ENCODE measurements at regions not wholly inside any gene's neighbourhood (a gene's known extent, or its start where the extent isn't known, plus 50 kb on each side); places are given as distances from the start of the nearest gene placed in this dataset.

GRCh38 chrX:145682518-145683298 lies 134.9 kb upstream of the SLITRK2 start:
- no peak overlapping the region for H3K4me3 ChIP-seq (ENCODE audit: low read length)
- no peak overlapping the region for H3K4me3 Mint-ChIP-seq
- ATAC-seq (no peak), DNase-seq (no peak)
- no peaks in the 10 kb centered on the region for H3K27me3 ChIP-seq (ENCODE audit: control insufficient read depth in 2 of 2, insufficient read depth in 2 of 2, low read length in 2 of 2)
- POLR2A ChIA-PET: no interaction called here
- intact Hi-C loops (cut with micrococcal nuclease): no loop called here
- no peaks in the 10 kb centered on the region for H3K4me1 Mint-ChIP-seq
- H3K9me3 Mint-ChIP-seq: peaks cover 0 to 7% (median 0%) of the 10 kb centered on the region in 11 donors
- no peak overlapping the region for H3K27ac ChIP-seq (ENCODE audit: low read depth, low read length)
- H3K36me3 Mint-ChIP-seq: peaks cover 0 to 6% (median 0%) of the 10 kb centered on the region in 5 donors
- H3K9me3 ChIP-seq (ENCODE audit: control insufficient read depth in 2 of 3, low read length in 3 of 3): no peaks in the 10 kb centered on the region
- H3K27me3 Mint-ChIP-seq: no peaks in the 10 kb centered on the region
- CTCF ChIA-PET: no interaction called here
- H3K27ac Mint-ChIP-seq: no peak overlapping the region
- H3K36me3 ChIP-seq (ENCODE audit: control insufficient read depth in 2 of 3, insufficient read depth in 3 of 3, low read length in 3 of 3): no peaks in the 10 kb centered on the region
- H3K4me1 ChIP-seq (ENCODE audit: control insufficient read depth in 2 of 2, insufficient read depth in 2 of 2, low read length in 2 of 2): no peaks in the 10 kb centered on the region

GRCh38 chrX:145687146-145687545 lies 130.5 kb upstream of the SLITRK2 start:
- Histone ChIP-seq H3K27me3 (ENCODE audit: control insufficient read depth in 2 of 2, insufficient read depth in 2 of 2, low read length in 2 of 2) (no peaks in the 10 kb centered on the region), H3K4me3 (ENCODE audit: low read length) (no peak overlapping the region), H3K4me1 (ENCODE audit: control insufficient read depth in 2 of 2, insufficient read depth in 2 of 2, low read length in 2 of 2) (no peaks in the 10 kb centered on the region), H3K27ac (ENCODE audit: low read depth, low read length) (no peak overlapping the region), H3K36me3 (ENCODE audit: control insufficient read depth in 2 of 3, insufficient read depth in 3 of 3, low read length in 3 of 3) (no peaks in the 10 kb centered on the region), H3K9me3 (ENCODE audit: control insufficient read depth in 2 of 3, low read length in 3 of 3) (no peaks in the 10 kb centered on the region)
- H3K4me3 Mint-ChIP-seq: no peak overlapping the region
- intact Hi-C loops (cut with micrococcal nuclease): no loop called here
- ChIA-PET POLR2A (no interaction called here), CTCF (no interaction called here)
- no peak overlapping the region for H3K27ac Mint-ChIP-seq
- peaks cover 0 to 7% (median 4%) of the 10 kb centered on the region in 11 donors for H3K9me3 Mint-ChIP-seq
- no peak for DNase-seq
- ATAC-seq: no peak
- no peaks in the 10 kb centered on the region for H3K4me1 Mint-ChIP-seq
- H3K36me3 Mint-ChIP-seq: peaks cover 0 to 6% (median 0%) of the 10 kb centered on the region in 5 donors
- no peaks in the 10 kb centered on the region for H3K27me3 Mint-ChIP-seq

DNA sequence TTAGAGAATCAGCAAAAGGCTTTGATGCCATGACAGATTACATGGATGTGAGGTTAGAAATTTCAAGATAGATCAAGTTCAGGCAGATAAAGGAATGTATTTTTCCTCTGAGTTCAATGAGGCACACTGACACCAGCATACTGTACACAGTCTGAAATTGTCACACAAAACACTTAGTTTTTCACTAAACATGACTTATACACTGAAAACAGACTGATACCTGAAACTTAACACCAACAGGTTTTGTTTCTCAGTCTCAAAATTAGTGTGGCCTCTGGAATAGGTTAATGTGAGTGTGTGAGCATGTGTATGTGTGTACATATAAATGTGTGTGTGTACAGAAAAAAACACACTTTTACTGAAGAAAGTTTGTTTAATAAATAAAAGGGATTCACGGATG lies 129.9 kb upstream of the SLITRK2 start:
- Mint-ChIP-seq H3K9me3 (peaks cover 0 to 7% (median 5%) of the 10 kb centered on the region in 11 donors), H3K27me3 (no peaks in the 10 kb centered on the region), H3K36me3 (peaks cover 0 to 6% (median 0%) of the 10 kb centered on the region in 5 donors), H3K4me3 (no peak overlapping the region), H3K27ac (no peak overlapping the region), H3K4me1 (no peaks in the 10 kb centered on the region)
- no peaks in the 10 kb centered on the region for H3K4me1 ChIP-seq (ENCODE audit: control insufficient read depth in 2 of 2, insufficient read depth in 2 of 2, low read length in 2 of 2)
- DNase-seq (no peak), ATAC-seq (no peak)
- ChIA-PET CTCF (no interaction called here), POLR2A (no interaction called here)
- intact Hi-C loops (cut with micrococcal nuclease): no loop called here
- no peaks in the 10 kb centered on the region for H3K27me3 ChIP-seq (ENCODE audit: control insufficient read depth in 2 of 2, insufficient read depth in 2 of 2, low read length in 2 of 2)
- H3K36me3 ChIP-seq (ENCODE audit: control insufficient read depth in 2 of 3, insufficient read depth in 3 of 3, low read length in 3 of 3): no peaks in the 10 kb centered on the region
- H3K27ac ChIP-seq (ENCODE audit: low read depth, low read length): no peak overlapping the region
- no peaks in the 10 kb centered on the region for H3K9me3 ChIP-seq (ENCODE audit: control insufficient read depth in 2 of 3, low read length in 3 of 3)
- no peak overlapping the region for H3K4me3 ChIP-seq (ENCODE audit: low read length)

- POLR2A ChIA-PET: no interaction called here
- intact Hi-C loops (cut with micrococcal nuclease): no loop called here
- no peaks in the 10 kb centered on the region for H3K4me1 ChIP-seq (ENCODE audit: control insufficient read depth in 2 of 2, insufficient read depth in 2 of 2, low read length in 2 of 2)
- H3K4me3 Mint-ChIP-seq: no peak overlapping the region
- no peak overlapping the region for H3K27ac ChIP-seq (ENCODE audit: low read depth, low read length)
- H3K9me3 ChIP-seq (ENCODE audit: control insufficient read depth in 2 of 3, low read length in 3 of 3): no peaks in the 10 kb centered on the region
- H3K4me1 Mint-ChIP-seq: no peaks in the 10 kb centered on the region
- no peaks in the 10 kb centered on the region for H3K27me3 ChIP-seq (ENCODE audit: control insufficient read depth in 2 of 2, insufficient read depth in 2 of 2, low read length in 2 of 2)
- no peak for DNase-seq
- no peak overlapping the region for H3K27ac Mint-ChIP-seq
- H3K4me3 ChIP-seq (ENCODE audit: low read length): no peak overlapping the region
- ATAC-seq: no peak
- H3K36me3 ChIP-seq (ENCODE audit: control insufficient read depth in 2 of 3, insufficient read depth in 3 of 3, low read length in 3 of 3): no peaks in the 10 kb centered on the region
- H3K9me3 Mint-ChIP-seq: peaks cover 0 to 10% (median 5%) of the 10 kb centered on the region in 11 donors
- CTCF ChIA-PET: no interaction called here
- H3K27me3 Mint-ChIP-seq: no peaks in the 10 kb centered on the region
- H3K36me3 Mint-ChIP-seq: no peaks in the 10 kb centered on the region
Observed at GRCh38 chrX:145694048-145694447, 123.6 kb upstream of the SLITRK2 start.

- DNase-seq (no peak), ATAC-seq (no peak)
- H3K9me3 ChIP-seq (ENCODE audit: control insufficient read depth in 2 of 3, low read length in 3 of 3): no peaks in the 10 kb centered on the region
- H3K27ac ChIP-seq (ENCODE audit: low read depth, low read length): no peak overlapping the region
- H3K9me3 Mint-ChIP-seq: peaks cover 0 to 2% (median 0%) of the 10 kb centered on the region in 11 donors
- H3K27ac Mint-ChIP-seq: no peak overlapping the region
- H3K4me3 ChIP-seq (ENCODE audit: low read length): no peak overlapping the region
- no peaks in the 10 kb centered on the region for H3K4me1 Mint-ChIP-seq
- ChIA-PET CTCF (no interaction called here), POLR2A (no interaction called here)
- H3K36me3 ChIP-seq (ENCODE audit: control insufficient read depth in 2 of 3, insufficient read depth in 3 of 3, low read length in 3 of 3): no peaks in the 10 kb centered on the region
- no peaks in the 10 kb centered on the region for H3K27me3 ChIP-seq (ENCODE audit: control insufficient read depth in 2 of 2, insufficient read depth in 2 of 2, low read length in 2 of 2)
- no peaks in the 10 kb centered on the region for H3K27me3 Mint-ChIP-seq
- H3K4me3 Mint-ChIP-seq: no peak overlapping the region
- H3K4me1 ChIP-seq (ENCODE audit: control insufficient read depth in 2 of 2, insufficient read depth in 2 of 2, low read length in 2 of 2): no peaks in the 10 kb centered on the region
- intact Hi-C loops (cut with micrococcal nuclease): no loop called here
- no peaks in the 10 kb centered on the region for H3K36me3 Mint-ChIP-seq
Observed at GRCh38 chrX:145715641-145716138, 101.9 kb upstream of the SLITRK2 start.

DNA sequence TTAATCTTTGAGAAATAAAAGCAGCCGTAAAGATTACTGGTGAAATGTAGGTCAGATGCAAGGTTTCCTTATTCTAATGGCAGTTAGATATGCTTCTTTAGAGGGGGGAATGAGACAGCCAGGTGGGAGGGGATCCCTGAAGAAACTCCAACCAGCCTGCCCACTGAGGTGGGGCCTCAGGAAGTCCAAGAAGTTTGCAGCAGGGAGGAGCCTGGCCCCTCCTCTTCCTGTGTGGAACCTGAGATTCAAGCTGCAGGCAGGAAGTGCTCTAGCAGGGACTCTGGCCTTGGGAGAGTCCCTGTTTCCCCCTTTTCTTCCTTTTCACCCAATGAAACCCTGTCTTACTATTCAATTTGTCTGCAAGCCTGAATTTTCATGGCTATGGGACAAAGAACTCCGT lies 101.4 kb upstream of the SLITRK2 start:
- Mint-ChIP-seq H3K27me3 (no peaks in the 10 kb centered on the region), H3K4me3 (no peak overlapping the region), H3K27ac (no peak overlapping the region), H3K36me3 (no peaks in the 10 kb centered on the region), H3K4me1 (no peaks in the 10 kb centered on the region), H3K9me3 (peaks cover 0 to 2% (median 0%) of the 10 kb centered on the region in 11 donors)
- ChIA-PET POLR2A (no interaction called here), CTCF (no interaction called here)
- intact Hi-C loops (cut with micrococcal nuclease): no loop called here
- Histone ChIP-seq H3K27me3 (ENCODE audit: control insufficient read depth in 2 of 2, insufficient read depth in 2 of 2, low read length in 2 of 2) (no peaks in the 10 kb centered on the region), H3K4me1 (ENCODE audit: control insufficient read depth in 2 of 2, insufficient read depth in 2 of 2, low read length in 2 of 2) (no peaks in the 10 kb centered on the region), H3K9me3 (ENCODE audit: control insufficient read depth in 2 of 3, low read length in 3 of 3) (no peaks in the 10 kb centered on the region), H3K27ac (ENCODE audit: low read depth, low read length) (no peak overlapping the region), H3K4me3 (ENCODE audit: low read length) (no peak overlapping the region), H3K36me3 (ENCODE audit: control insufficient read depth in 2 of 3, insufficient read depth in 3 of 3, low read length in 3 of 3) (no peaks in the 10 kb centered on the region)
- no peak for DNase-seq
- ATAC-seq: no peak

DNA sequence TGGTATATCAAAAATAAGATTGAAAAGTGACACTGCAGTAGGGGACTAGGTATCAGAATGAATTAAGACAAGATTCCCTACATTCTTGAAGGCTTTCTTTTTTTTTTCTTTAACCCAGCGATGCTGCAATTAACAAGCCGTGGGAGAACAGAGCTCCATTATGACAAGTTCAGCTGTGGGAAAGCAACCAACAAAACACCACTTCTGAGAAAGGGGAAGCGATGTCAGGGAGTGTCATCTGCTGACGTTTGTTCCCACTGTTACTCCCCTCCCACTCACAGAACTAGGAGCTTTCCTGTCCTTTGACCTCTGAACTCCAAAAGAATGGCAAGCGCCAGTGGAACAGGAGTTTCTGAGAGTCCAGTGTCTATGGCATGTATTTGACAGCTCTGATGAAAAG lies 90.2 kb upstream of the SLITRK2 start:
- Mint-ChIP-seq H3K9me3 (peaks cover 0 to 4% (median 0%) of the 10 kb centered on the region in 11 donors), H3K4me1 (no peaks in the 10 kb centered on the region), H3K4me3 (no peak overlapping the region), H3K36me3 (no peaks in the 10 kb centered on the region), H3K27me3 (no peaks in the 10 kb centered on the region), H3K27ac (no peak overlapping the region)
- Histone ChIP-seq H3K9me3 (ENCODE audit: control insufficient read depth in 2 of 3, low read length in 3 of 3) (no peaks in the 10 kb centered on the region), H3K27ac (ENCODE audit: low read depth, low read length) (no peak overlapping the region), H3K4me1 (ENCODE audit: control insufficient read depth in 2 of 2, insufficient read depth in 2 of 2, low read length in 2 of 2) (no peaks in the 10 kb centered on the region), H3K36me3 (ENCODE audit: control insufficient read depth in 2 of 3, insufficient read depth in 3 of 3, low read length in 3 of 3) (no peaks in the 10 kb centered on the region), H3K27me3 (ENCODE audit: control insufficient read depth in 2 of 2, insufficient read depth in 2 of 2, low read length in 2 of 2) (no peaks in the 10 kb centered on the region), H3K4me3 (ENCODE audit: low read length) (no peak overlapping the region)
- ChIA-PET CTCF (no interaction called here), POLR2A (no interaction called here)
- DNase-seq: no peak
- ATAC-seq: no peak
- intact Hi-C loops (cut with micrococcal nuclease): no loop called here
